NK-92 treated with Interleukin-12 subunit alpha and Interleukin-12 subunit beta, amount 100 ng/mL, for 24 hours (cell line): ENCODE measurements at regions not wholly inside any gene's neighbourhood (a gene's known extent, or its start where the extent isn't known, plus 50 kb on each side); places are given as distances from the start of the nearest gene placed in this dataset.

ENCODE experiments used
- DNase-seq: peaks from one replicate; lab custom pipeline; 2025; lab: John Stamatoyannopoulos, UW

- no peak for DNase-seq
Measured at GRCh38 chr20:39702701-39703349, 740.7 kb downstream of the DHX35 start.

- no peak for DNase-seq
Measured at GRCh38 chr20:39700528-39700927, 738.4 kb downstream of the DHX35 start.

- DNase-seq = no peak
Measured at GRCh38 chr20:39699166-39699725, 737.1 kb downstream of the DHX35 start.

GRCh38 chr20:39698752-39699151 is 736.6 kb downstream of the DHX35 start:
- DNase-seq = no peak

GRCh38 chr20:39691151-39691862 is 729.2 kb downstream of the DHX35 start:
- no peak for DNase-seq

- DNase-seq = no peak
Measured at GRCh38 chr20:39676857-39677391, 714.8 kb downstream of the DHX35 start.

- DNase-seq = no peak
Measured at GRCh38 chr20:39676241-39676640, 714.1 kb downstream of the DHX35 start.

GRCh38 chr20:39674842-39675241 is 712.7 kb downstream of the DHX35 start:
- DNase-seq = no peak

- no peak for DNase-seq
Measured at GRCh38 chr20:39670988-39671387, 708.8 kb downstream of the DHX35 start.

- no peak for DNase-seq
Measured at GRCh38 chr20:39669659-39670058, 707.5 kb downstream of the DHX35 start.

GRCh38 chr20:39668038-39668437 is 705.9 kb downstream of the DHX35 start:
- DNase-seq = no peak

- no peak for DNase-seq
Measured at GRCh38 chr20:39661833-39662232, 699.7 kb downstream of the DHX35 start.

- no peak for DNase-seq
Measured at GRCh38 chr20:39660965-39661364, 698.8 kb downstream of the DHX35 start.

- no peak for DNase-seq
Measured at GRCh38 chr20:39660226-39660625, 698.1 kb downstream of the DHX35 start.

GRCh38 chr20:39658662-39659409 is 696.7 kb downstream of the DHX35 start:
- DNase-seq = no peak

GRCh38 chr20:39654171-39654570 is 692.0 kb downstream of the DHX35 start:
- no peak for DNase-seq

GRCh38 chr20:39651645-39652325 is 689.6 kb downstream of the DHX35 start:
- DNase-seq = no peak

- DNase-seq = no peak
Measured at GRCh38 chr20:39646874-39647413, 684.8 kb downstream of the DHX35 start.

GRCh38 chr20:39645131-39645530 is 683.0 kb downstream of the DHX35 start:
- DNase-seq = no peak

- no peak for DNase-seq
Measured at GRCh38 chr20:39643292-39643691, 681.1 kb downstream of the DHX35 start.

- no peak for DNase-seq
Measured at GRCh38 chr20:39641423-39641822, 679.3 kb downstream of the DHX35 start.

GRCh38 chr20:39640147-39640546 is 678.0 kb downstream of the DHX35 start:
- DNase-seq = no peak
